Chondrocyte (in vitro differentiated cells): ENCODE measurements at regions not wholly inside any gene's neighbourhood (a gene's known extent, or its start where the extent isn't known, plus 50 kb on each side); places are given as distances from the start of the nearest gene placed in this dataset.

ENCODE experiments used
- DNase-seq: peaks from one replicate; pipeline ENCODE4 v3.0.0; 2021; ENCODE audit warnings: mixed read lengths, low spot score
- H3K27ac Mint-ChIP-seq: one replicate; pipeline ENCODE4 v1.8.0; 2021; ENCODE audit warnings: mild to moderate bottlenecking, moderate library complexity, mixed read lengths; ENCODE audit not compliant: unreplicated experiment
- H3K27me3 Mint-ChIP-seq: 2 replicates; pipeline ENCODE4 v1.8.0; 2021; ENCODE audit warnings: low read depth, mixed read lengths
- H3K36me3 Mint-ChIP-seq: 2 replicates; pipeline ENCODE4 v1.8.0; 2021; ENCODE audit warnings: low read depth, mixed read lengths
- H3K4me1 Mint-ChIP-seq: 2 replicates; pipeline ENCODE4 v1.8.0; 2021; ENCODE audit warnings: low read depth, mild to moderate bottlenecking, mixed read lengths
- H3K4me3 Mint-ChIP-seq: one replicate; pipeline ENCODE4 v1.8.0; 2021; ENCODE audit warnings: mild to moderate bottlenecking, moderate library complexity, mixed read lengths; ENCODE audit not compliant: unreplicated experiment
- H3K9me3 Mint-ChIP-seq: 2 replicates; pipeline ENCODE4 v1.8.0; 2021; ENCODE audit warnings: low read depth, mixed read lengths
- CTCF ChIP-seq: fragments of 200-600 bp; sonication (generic); IDR thresholded peaks from 2 replicates; pipeline ENCODE4 v1.5.0; 2021; ENCODE audit warnings: antibody characterized with exemption, mild to moderate bottlenecking, moderate library complexity

- no peaks in the 10 kb centered on the region for H3K9me3 Mint-ChIP-seq
- H3K27ac Mint-ChIP-seq = no peak overlapping the region
- no peak for DNase-seq
- H3K4me3 Mint-ChIP-seq = no peak overlapping the region
- no peak for TF ChIP-seq CTCF
- H3K4me1 Mint-ChIP-seq = no peaks in the 10 kb centered on the region
- peaks cover 25% of the 10 kb centered on the region for H3K27me3 Mint-ChIP-seq
- no peaks in the 10 kb centered on the region for H3K36me3 Mint-ChIP-seq
Observed at GRCh38 chr7:79810916-79811315, 323.7 kb upstream of the GNAI1 start.

DNA sequence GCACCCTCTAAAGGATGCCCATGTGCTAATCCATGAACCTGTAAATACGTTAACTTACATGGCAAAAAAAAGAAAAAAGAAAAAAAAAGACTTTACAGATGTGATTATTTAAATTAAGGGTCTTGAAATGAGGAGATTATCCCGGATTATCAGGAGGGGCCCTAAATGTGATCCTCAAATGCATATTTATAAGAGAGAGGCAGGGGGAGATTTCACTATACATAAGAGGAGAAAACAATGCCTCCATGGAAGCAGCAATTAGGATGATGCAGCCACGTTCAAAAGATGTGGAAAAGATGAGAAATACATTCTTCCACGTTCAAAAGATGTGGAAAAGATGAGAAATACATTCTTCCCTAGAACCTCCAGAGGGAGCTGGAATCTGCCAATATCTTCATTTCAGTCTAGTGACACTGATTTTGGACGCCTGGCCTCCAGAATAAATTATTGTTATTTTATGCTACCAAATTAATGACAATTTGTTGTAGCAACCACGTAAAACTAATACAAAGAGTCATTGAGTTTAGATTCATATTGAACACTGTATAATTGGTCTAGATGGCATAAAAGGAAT is 328.4 kb upstream of the GNAI1 start:
- no peaks in the 10 kb centered on the region for H3K4me1 Mint-ChIP-seq
- H3K36me3 Mint-ChIP-seq = peaks cover 4% of the 10 kb centered on the region
- peaks cover 37% of the 10 kb centered on the region for H3K27me3 Mint-ChIP-seq
- no peak overlapping the region for H3K4me3 Mint-ChIP-seq
- peak; percentile 76 for TF ChIP-seq CTCF
- H3K27ac Mint-ChIP-seq = no peak overlapping the region
- DNase-seq = no peak
- H3K9me3 Mint-ChIP-seq = peaks cover 7% of the 10 kb centered on the region

- DNase-seq = no peak
- Mint-ChIP-seq H3K27ac (no peak overlapping the region), H3K27me3 (peaks cover 15% of the 10 kb centered on the region)
Observed at GRCh38 chr7:79790656-79791262, 337.3 kb upstream of the MAGI2 start.

DNA sequence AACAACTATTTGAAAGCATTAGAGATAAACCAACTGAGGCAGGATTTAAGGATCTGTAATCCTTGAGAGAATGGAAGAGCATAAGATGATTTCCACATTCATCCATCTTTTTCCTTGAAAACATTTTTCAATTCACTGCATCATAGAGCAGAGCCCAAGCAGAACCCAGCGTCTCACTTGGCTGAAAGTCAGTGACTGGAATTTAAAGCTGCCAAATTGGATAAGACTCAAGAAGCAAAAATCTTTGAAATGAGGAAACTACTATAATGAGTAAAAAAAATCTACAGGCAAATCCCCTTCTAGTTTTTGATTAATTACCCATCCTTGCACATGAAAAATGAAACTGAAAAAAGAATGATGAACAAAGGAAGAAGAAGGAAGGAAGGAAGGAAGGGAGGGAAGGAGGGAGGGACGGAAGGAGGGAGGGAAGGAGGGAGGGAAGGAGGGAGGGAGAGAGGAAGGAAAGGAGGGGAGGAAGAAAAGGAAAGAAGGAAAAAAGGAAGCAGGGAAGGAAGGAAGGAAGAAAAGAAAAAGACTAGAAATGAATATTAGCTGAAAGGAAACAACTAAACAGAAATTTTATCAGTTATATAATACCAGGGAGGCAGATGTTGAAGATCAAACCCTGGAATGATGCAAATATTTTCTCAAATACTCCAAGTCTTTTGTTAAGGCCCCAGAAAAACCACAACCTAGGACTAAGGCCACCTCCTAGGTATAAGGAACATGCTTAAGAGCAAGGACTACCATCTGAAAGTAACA is 336.3 kb upstream of the MAGI2 start:
- H3K36me3 Mint-ChIP-seq = no peaks in the 10 kb centered on the region
- no peak overlapping the region for H3K27ac Mint-ChIP-seq
- no peak for DNase-seq
- H3K4me3 Mint-ChIP-seq = no peak overlapping the region
- no peaks in the 10 kb centered on the region for H3K9me3 Mint-ChIP-seq
- no peaks in the 10 kb centered on the region for H3K4me1 Mint-ChIP-seq
- TF ChIP-seq CTCF = no peak
- peaks cover 15% of the 10 kb centered on the region for H3K27me3 Mint-ChIP-seq

More at GRCh38 chr7:79790656-79791262, 337.3 kb upstream of the MAGI2 start:
- Mint-ChIP-seq H3K36me3 (no peaks in the 10 kb centered on the region), H3K9me3 (no peaks in the 10 kb centered on the region), H3K4me1 (no peaks in the 10 kb centered on the region), H3K4me3 (no peak overlapping the region)
- no peak for TF ChIP-seq CTCF

- Mint-ChIP-seq H3K4me3 (no peak overlapping the region), H3K27me3 (peaks cover 29% of the 10 kb centered on the region), H3K36me3 (peaks cover 2% of the 10 kb centered on the region), H3K9me3 (peaks cover 6% of the 10 kb centered on the region), H3K4me1 (no peaks in the 10 kb centered on the region), H3K27ac (no peak overlapping the region)
- no peak for TF ChIP-seq CTCF
- DNase-seq = no peak
Observed at GRCh38 chr7:79787623-79788022, 334.2 kb upstream of the MAGI2 start.
